ENCODE measurements at regions not wholly inside any gene's neighbourhood (a gene's known extent, or its start where the extent isn't known, plus 50 kb on each side); places are given as distances from the start of the nearest gene placed in this dataset.

DNA sequence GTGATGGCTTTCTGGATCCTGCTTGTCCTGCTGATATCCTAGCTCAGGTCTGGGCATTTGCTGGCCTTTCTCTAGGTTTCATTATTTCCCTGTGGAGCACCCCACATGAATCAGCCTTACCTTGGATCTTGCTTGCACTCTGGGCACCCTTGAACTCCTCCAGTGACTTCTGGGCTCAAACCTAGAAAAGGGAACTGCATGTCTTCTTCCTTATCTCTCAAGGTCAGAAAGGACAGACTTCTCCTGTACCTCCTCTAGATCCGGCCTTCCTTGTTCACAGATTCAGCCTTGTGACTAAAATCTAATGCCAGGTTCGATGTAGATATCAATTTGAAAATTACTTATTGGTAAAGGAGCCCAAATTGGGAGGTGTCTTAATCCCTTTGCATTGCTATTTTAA is 267.9 kb downstream of the PARP8 start:
- TF ChIP-seq, protein P1, sequence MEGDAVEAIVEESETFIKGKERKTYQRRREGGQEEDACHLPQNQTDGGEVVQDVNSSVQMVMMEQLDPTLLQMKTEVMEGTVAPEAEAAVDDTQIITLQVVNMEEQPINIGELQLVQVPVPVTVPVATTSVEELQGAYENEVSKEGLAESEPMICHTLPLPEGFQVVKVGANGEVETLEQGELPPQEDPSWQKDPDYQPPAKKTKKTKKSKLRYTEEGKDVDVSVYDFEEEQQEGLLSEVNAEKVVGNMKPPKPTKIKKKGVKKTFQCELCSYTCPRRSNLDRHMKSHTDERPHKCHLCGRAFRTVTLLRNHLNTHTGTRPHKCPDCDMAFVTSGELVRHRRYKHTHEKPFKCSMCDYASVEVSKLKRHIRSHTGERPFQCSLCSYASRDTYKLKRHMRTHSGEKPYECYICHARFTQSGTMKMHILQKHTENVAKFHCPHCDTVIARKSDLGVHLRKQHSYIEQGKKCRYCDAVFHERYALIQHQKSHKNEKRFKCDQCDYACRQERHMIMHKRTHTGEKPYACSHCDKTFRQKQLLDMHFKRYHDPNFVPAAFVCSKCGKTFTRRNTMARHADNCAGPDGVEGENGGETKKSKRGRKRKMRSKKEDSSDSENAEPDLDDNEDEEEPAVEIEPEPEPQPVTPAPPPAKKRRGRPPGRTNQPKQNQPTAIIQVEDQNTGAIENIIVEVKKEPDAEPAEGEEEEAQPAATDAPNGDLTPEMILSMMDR (IDR thresholded peaks at IDR 0.05) = no peak
- TF ChIP-seq POLR2A (IDR thresholded peaks at IDR 0.05) (no peak), POLR2AphosphoS5 (IDR thresholded peaks at IDR 0.05) (no peak)
